Muscle of back (tissue), 3 donors: ENCODE measurements at regions not wholly inside any gene's neighbourhood (a gene's known extent, or its start where the extent isn't known, plus 50 kb on each side); places are given as distances from the start of the nearest gene placed in this dataset.

Source experiments
- DNase-seq, 3 donors: peaks; one replicate each; pipeline versions ENCODE4 v3.0.0 to v3.0.0-alpha.2; 2013

GRCh38 chr1:239436286-239436685, 49.9 kb downstream of the CHRM3 start:
- DNase-seq = no peak

DNA sequence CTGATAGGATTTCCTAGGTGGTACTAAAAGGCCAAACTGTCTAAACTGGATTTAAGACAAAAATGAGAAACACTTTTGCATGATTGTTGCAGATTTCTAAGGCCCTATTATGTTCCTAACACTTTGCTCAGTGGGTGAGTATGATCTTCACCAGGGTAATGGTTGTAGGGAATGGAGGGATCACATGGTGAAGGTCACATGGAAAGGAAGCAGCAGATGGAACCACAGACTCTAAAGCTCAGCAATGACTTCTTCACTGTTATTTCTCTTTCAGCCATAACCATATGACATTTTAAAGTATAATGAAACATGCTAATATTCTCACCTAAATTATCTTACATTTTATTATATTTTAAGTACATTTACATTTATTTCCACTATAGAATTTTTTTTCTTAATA, 51.5 kb downstream of the CHRM3 start:
- no peak for DNase-seq

DNA sequence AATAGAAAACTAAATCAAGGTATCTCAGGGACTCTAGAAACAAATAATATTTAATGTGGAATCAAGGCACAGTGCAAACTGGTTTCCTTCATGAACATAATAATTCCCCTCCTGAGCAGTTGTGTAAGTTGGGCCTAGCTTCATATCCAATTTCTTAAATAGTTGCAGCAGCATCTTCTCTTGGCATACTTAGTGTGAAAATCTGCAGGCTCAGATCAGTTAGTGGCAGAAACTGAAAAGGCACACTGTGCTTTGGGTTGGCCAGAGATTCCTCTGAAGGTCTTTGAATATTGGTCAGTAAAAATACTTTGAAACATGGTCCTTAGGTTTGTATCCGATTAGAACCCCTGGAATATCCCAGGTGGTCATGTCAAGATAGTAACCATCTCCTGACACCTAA, 52.5 kb downstream of the CHRM3 start:
- DNase-seq = no peak

DNA sequence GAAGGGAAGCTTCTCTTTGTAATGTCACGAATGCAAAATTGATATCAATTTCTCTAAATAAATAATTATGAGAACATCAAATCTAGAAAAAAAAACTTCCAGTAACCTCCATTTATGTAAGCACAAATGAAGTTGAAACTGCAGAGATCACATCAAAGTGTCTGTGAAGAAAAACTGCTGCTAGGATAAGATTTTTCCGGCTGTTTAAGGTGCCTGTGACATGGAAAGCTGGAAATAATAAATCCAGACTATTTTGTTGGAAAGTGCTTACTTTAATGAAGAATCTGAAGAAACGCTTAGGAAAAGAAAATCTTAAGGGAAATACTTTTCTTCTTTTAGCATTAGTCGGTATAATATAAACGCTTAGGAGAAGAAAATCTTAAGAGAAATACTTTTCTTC, 57.0 kb downstream of the CHRM3 start:
- DNase-seq = peak in 2 of 3 donors; percentile 10 to 26

- DNase-seq = no peak
These were observed 60.2 kb downstream of the CHRM3 start for GRCh38 chr1:239446611-239447010.

DNA sequence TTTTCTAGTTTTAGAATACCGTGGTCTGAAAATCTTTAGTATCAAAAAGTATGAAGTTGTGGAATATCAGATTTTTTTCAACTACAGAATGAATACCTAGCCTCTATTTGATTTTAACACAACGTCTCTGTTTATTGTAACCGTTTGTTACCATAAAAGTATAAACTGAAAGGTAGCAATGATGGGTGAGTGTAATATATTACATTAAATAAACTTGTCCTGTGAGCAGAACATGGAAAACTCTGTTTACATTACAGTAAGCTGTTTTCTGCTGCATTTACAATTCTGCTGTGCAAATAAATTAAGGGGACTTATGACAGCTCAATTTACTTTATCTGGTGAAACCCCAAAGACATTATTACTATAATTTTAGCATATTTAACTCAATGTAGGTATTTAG, 62.5 kb downstream of the CHRM3 start:
- no peak for DNase-seq

GRCh38 chr1:239455743-239456142, 69.4 kb downstream of the CHRM3 start:
- DNase-seq = no peak

- DNase-seq = no peak
These were observed 70.4 kb downstream of the CHRM3 start for GRCh38 chr1:239456788-239457187.

- DNase-seq = no peak
These were observed 71.2 kb downstream of the CHRM3 start for GRCh38 chr1:239457491-239458143.

GRCh38 chr1:239458144-239458500, 71.8 kb downstream of the CHRM3 start:
- no peak for DNase-seq

GRCh38 chr1:239467730-239468129, 81.4 kb downstream of the CHRM3 start:
- peak in 1 of 3 donors; percentile 26 for DNase-seq

- DNase-seq = no peak
These were observed 91.7 kb downstream of the CHRM3 start for GRCh38 chr1:239478069-239478468.

DNA sequence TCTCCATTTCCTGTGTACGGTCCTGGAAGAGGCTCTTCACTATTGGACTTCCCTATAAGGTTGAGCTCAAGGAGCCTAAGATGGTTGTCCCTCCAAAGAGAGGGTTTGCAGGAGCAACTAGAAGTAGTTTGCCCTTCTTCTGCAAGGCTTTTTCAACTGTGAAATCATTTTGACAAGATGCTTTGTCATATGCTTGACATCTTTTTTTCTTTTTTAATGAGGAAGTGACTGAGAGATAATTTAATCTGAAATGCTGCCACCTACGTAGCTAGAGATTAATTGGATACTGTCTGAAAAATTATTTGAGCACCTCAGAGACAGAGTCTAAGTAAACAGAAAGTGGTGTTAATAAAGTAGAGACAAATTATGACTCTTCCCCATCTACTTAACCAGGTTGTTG, 97.0 kb downstream of the CHRM3 start:
- DNase-seq = no peak

- peak in 2 of 3 donors; percentile 3 to 10 for DNase-seq
These were observed 107.5 kb downstream of the CHRM3 start for GRCh38 chr1:239493811-239494414.

- no peak for DNase-seq
These were observed 118.7 kb downstream of the CHRM3 start for GRCh38 chr1:239505094-239505493.

- no peak for DNase-seq
These were observed 121.5 kb downstream of the CHRM3 start for GRCh38 chr1:239507826-239508225.

DNA sequence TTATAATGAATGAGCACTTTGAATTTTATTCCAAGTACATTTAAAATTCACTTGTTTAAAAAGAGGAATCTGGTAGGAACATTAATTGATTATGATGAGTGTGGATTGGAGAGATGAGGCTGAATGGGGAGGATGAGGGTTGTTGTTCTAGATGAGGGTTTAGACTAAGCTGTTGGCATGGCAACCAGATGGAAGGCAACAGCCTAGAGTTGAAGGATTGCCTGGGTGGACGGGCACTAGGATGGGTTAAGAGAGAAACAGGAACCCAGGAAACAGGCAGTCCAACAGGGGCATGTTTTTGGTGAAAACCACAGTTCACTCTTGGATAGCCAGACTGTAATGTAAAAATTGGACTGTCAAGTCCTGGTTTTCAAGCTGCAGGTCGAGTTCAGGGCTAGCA, 125.5 kb downstream of the CHRM3 start:
- no peak for DNase-seq

- no peak for DNase-seq
These were observed 130.2 kb downstream of the CHRM3 start for GRCh38 chr1:239516579-239516978.

GRCh38 chr1:239526391-239526790, 140.0 kb downstream of the CHRM3 start:
- no peak for DNase-seq

DNA sequence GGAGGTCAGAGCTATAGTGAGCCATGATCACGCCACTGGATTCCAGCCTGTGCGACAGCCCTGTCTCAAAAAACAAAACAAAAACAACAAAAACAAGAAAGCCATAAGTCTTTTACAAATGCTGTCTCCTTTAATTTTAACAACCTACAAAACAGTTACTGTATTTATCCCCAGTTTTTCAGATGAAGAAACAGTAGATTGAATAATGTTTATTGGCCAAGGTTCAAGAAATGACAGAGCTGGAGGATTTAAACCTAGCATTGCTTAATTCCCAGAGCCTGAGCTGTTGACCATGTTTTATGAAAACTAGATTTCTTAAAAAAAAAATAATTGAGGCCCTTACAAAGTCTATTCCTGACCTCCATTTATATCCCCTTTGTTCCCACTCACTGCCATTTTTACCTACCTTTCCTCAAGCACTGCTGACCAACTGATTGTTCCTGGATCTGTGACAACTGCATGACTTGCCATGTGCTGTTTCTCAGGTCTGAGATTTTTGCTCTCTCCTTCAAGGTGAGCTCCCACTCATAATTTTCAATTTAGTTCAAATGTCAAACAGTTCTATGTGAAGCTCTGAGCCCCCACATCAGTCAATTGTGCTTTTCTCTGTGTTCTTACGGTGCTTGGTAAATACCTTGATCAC, 140.8 kb downstream of the CHRM3 start:
- peak in 2 of 3 donors; percentile 12 to 49 for DNase-seq

- DNase-seq = no peak
These were observed 149.9 kb downstream of the CHRM3 start for GRCh38 chr1:239536165-239536849.

GRCh38 chr1:239537795-239538194, 151.4 kb downstream of the CHRM3 start:
- no peak for DNase-seq
